Activated T-helper 17 cell treated with anti-CD3 and anti-CD28 coated beads, Interleukin-2, amount 50 U/mL, for 72 hours (primary cell): ENCODE measurements at regions not wholly inside any gene's neighbourhood (a gene's known extent, or its start where the extent isn't known, plus 50 kb on each side); places are given as distances from the start of the nearest gene placed in this dataset.

Experiments
- ATAC-seq: fragments of 150-1000 bp; cut with Tn5 transposase; replicated peaks from 2 replicates; pipeline ENCODE4 v1.10.0; 2021; ENCODE audit warnings: mild to moderate bottlenecking, moderate library complexity
- H3K27ac Mint-ChIP-seq: one replicate; pipeline ENCODE4 v1.8.0; 2022; ENCODE audit warnings: mixed read lengths
- H3K27me3 Mint-ChIP-seq: one replicate; pipeline ENCODE4 v1.8.0; 2022; ENCODE audit warnings: mixed read lengths
- H3K36me3 Mint-ChIP-seq: one replicate; pipeline ENCODE4 v1.8.0; 2022; ENCODE audit warnings: low read depth, mild to moderate bottlenecking, mixed read lengths
- H3K4me1 Mint-ChIP-seq: one replicate; pipeline ENCODE4 v1.8.0; 2022; ENCODE audit warnings: mixed read lengths
- H3K4me3 Mint-ChIP-seq: one replicate; pipeline ENCODE4 v1.8.0; 2022; ENCODE audit warnings: mild to moderate bottlenecking, mixed read lengths
- H3K9me3 Mint-ChIP-seq: one replicate; pipeline ENCODE4 v1.8.0; 2022; ENCODE audit warnings: mixed read lengths

DNA sequence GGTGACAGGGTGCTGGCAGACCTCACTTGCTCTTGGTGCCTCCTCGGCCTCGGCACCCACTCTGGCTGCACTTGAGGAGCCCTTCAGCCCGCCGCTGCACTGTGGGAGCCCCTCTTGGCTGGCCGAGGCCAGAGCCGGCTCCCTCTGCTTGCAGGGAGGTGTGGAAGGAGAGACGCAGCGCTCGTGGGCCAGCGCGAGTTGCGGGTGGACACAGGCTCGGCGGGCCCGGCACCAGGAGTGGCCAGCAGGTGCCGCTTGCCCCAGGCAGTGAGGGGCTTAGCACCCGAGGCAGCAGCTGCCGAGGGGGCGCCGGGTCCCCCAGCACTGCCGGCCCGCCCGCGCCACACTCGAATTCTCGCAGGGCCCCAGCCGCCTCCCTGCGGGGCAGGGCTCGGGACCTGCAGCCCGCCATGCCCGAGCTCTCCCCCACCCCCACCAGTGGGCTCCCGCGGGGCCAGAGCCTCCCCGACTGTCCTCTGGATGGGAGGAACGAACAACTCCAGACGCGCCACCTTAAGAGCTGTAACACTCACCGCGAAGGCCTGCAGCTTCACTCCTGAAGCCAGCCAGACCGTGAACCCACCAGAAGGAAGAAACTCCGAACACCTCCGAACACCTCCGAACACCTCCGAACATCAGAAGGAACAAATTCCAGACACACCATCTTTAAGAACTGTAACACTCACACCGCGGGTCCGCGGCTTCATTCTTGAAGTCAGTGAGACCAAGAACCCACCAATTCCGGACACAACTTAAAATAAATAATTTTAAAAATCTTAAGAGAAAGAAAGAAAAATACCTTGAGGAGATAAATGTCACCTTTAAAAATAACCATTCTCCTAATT lies 311.1 kb upstream of the SLC7A11 start:
- H3K36me3 Mint-ChIP-seq, result no peaks in the 10 kb centered on the region
- H3K4me1 Mint-ChIP-seq, result no peaks in the 10 kb centered on the region
- H3K27me3 Mint-ChIP-seq, result no peaks in the 10 kb centered on the region
- H3K9me3 Mint-ChIP-seq, result no peaks in the 10 kb centered on the region
- no peak overlapping the region for H3K4me3 Mint-ChIP-seq
- ATAC-seq, result no peak
- H3K27ac Mint-ChIP-seq, result no peak overlapping the region

DNA sequence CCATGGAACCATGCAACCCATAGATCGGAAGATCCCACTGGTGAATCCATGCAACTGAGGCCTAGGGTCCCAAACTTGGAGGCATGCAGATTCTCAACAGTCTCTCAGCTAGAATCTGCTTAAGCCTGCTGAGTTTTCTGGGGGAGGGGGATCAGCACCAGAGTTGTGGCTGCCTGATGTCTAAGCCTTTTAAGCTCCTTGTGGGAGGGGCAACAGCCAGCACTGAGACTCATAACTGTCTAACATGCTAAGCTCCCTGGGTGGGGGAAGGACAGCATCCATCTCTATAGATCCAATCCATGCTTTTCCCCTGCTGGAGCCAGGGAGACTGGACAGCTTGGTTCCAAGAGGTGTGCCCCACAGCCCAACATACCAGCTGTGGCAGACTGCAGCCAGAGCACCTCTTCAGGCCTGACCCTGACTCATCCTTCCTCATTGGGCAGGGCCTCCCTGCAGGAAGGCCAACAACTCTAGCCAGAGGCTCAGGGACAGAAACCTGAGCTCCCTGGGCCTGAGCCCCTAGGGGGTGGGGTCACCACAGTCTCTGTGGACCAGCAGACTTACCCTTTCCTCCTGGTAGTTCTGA lies 300.1 kb upstream of the SLC7A11 start:
- no peaks in the 10 kb centered on the region for H3K4me1 Mint-ChIP-seq
- H3K36me3 Mint-ChIP-seq, result no peaks in the 10 kb centered on the region

DNA sequence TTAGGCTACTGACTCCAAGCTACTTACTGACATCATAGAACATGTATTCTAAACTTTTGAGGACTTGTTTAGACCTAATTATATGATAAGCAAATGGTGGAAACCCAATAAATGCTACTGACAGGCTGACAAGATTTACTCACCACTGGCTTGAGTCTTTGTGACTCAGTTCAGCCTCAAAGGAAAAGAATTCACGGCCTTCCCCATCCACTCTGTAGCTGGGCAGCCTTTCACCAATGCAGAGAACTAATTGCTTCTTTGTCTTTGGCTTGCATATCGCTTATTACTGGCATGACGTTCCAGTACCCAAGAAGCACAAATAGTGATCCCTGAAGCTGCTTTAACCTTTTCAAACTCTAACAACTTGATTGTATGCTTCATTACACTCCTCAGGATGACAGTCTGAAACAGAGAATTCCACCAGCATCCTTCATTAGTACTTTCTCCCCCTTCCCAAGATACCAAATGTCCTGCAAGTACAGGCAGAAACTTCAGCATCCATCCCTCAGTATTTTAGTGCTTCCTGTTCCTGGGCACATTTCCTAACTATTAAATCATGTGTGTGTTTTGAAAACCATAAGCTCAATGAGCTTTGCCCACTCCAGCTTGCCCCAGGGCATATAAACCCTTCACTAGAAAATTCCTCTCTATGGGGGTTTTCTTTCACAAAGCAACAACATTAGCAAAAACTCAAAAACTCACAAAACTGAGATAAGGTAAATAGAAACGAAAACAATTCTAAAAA lies 298.1 kb upstream of the SLC7A11 start:
- Mint-ChIP-seq H3K36me3 (no peaks in the 10 kb centered on the region), H3K27ac (no peak overlapping the region), H3K27me3 (no peaks in the 10 kb centered on the region), H3K4me3 (no peak overlapping the region), H3K4me1 (no peaks in the 10 kb centered on the region), H3K9me3 (peaks cover 12% of the 10 kb centered on the region)
- no peak for ATAC-seq

More for the DNA sequence above, 300.1 kb upstream of the SLC7A11 start:
- no peak overlapping the region for H3K4me3 Mint-ChIP-seq
- H3K27ac Mint-ChIP-seq, result no peak overlapping the region
- no peaks in the 10 kb centered on the region for H3K27me3 Mint-ChIP-seq
- ATAC-seq, result no peak
- peaks cover 16% of the 10 kb centered on the region for H3K9me3 Mint-ChIP-seq

DNA sequence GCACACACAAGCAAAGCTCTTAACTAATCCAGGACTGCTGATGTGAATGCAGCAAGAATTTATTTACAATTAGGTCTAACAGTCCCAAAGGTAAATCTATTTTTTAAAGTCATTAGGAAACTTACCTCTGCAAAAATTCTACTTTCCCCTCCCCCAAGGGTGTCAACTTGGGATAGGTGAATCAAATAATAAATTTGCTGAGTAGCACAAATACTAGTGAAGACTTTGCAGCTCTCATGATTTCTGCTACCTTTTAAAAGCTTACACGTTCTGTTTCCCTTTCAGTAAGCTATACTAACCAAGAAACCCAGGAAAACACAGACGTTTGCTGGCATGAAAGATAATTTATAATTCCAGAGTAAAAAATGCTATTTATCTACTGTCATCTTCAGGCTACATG lies 296.6 kb upstream of the SLC7A11 start:
- no peak for ATAC-seq
- Mint-ChIP-seq H3K4me3 (no peak overlapping the region), H3K27me3 (no peaks in the 10 kb centered on the region)

DNA sequence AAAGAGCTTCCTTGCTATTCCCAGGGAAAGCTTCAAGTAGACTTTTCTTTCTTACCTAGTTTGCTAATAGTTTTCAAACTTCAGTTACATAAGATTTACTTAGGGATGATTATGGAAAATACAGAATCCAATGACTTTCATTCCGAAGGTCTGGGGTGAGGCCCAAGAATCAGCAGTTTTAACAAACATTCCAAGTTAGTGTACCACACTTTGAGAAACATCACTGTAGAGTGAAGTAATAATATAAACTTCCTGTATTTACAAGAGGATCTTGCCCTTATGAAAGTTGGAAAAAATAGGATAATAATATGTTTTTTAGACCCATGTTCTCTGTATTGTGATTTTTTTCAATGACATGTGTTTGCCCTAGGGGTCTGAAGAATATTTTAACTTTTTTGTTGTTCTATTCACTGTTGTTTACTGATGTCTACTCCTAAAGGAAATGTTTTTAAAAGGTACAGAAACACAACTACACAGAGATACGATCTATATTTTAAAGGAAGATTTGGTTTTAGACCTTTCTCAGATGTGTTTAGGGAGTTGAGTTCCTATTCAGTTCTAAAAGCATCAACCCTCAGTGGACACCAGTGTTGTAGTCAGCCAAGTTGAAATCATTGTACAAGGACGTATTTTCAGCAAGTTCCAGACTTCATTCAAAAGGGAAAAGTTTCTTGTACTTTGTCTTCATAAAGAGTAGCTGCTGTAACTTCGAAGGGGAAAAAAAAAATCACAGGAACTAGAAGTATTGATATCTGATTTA lies 295.8 kb upstream of the SLC7A11 start:
- Mint-ChIP-seq H3K4me1 (no peaks in the 10 kb centered on the region), H3K4me3 (no peak overlapping the region), H3K27ac (no peak overlapping the region), H3K36me3 (no peaks in the 10 kb centered on the region), H3K27me3 (no peaks in the 10 kb centered on the region), H3K9me3 (peaks cover 3% of the 10 kb centered on the region)
- no peak for ATAC-seq

More for the DNA sequence above, 296.6 kb upstream of the SLC7A11 start:
- Mint-ChIP-seq H3K27ac (no peak overlapping the region), H3K36me3 (no peaks in the 10 kb centered on the region), H3K4me1 (no peaks in the 10 kb centered on the region), H3K9me3 (peaks cover 10% of the 10 kb centered on the region)

DNA sequence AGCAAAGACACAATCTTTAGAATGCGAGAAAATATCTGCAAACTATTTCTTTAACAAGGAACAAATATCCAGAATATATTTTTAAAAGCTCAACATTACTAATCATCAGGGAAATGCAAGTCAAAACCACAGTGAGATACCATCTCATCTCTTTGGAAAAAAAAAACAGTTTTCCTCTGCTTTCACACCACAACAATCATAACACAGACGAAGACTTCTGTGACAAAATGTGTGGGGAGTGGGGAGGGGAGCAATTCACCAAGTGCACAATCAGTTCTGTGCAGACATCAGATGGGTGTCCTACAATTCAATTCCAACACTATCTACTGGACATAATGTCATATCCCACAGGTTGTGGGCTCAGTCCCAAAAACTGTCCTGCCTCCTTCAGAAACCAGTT lies 293.2 kb upstream of the SLC7A11 start:
- Mint-ChIP-seq H3K4me1 (no peaks in the 10 kb centered on the region), H3K27me3 (no peaks in the 10 kb centered on the region)

DNA sequence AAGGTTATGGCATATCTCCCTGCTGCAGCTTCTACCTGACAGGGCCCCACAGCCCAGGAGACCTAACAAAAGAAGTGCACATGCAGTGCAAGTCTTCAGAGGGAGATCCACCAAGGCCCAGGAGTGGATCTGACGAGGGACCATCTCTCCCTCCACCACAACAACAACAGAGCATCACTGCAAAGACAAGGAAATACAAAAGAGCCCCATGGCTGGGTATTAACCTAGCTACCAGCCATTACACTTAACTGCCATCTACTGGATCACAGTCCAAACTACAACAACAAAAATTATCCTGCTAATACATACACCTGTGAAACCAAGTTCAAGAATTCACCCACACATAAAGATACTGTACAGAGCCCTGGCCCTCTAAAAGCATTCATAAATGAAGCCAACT lies 280.2 kb upstream of the SLC7A11 start:
- H3K36me3 Mint-ChIP-seq, result no peaks in the 10 kb centered on the region
- H3K27me3 Mint-ChIP-seq, result no peaks in the 10 kb centered on the region
- no peaks in the 10 kb centered on the region for H3K4me1 Mint-ChIP-seq
- no peaks in the 10 kb centered on the region for H3K9me3 Mint-ChIP-seq
- H3K27ac Mint-ChIP-seq, result no peak overlapping the region
- H3K4me3 Mint-ChIP-seq, result no peak overlapping the region
- ATAC-seq, result no peak

More for the DNA sequence above, 293.2 kb upstream of the SLC7A11 start:
- H3K4me3 Mint-ChIP-seq, result no peak overlapping the region
- no peaks in the 10 kb centered on the region for H3K36me3 Mint-ChIP-seq
- no peak for ATAC-seq
- H3K9me3 Mint-ChIP-seq, result peaks cover 7% of the 10 kb centered on the region
- H3K27ac Mint-ChIP-seq, result no peak overlapping the region

DNA sequence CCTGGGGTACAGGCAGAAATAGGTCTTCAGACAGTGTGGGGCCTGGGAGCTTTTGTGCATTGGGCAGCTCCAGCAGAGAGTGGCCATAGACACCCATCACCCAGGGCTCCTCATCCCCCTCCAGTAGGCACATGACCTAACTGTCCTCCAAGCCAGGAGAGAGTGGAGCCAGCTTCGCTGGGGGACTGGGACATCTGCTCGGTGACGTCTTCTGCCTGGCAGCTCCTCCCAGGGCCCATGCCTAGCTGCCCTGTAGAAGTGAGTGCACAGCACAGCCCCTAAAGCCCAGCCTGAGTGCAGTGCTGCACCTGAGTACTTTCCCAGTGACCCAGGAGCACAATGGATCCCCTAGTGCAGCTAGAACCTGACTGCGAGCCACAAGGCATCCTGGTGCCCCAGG lies 279.7 kb upstream of the SLC7A11 start:
- no peak for ATAC-seq
- Mint-ChIP-seq H3K4me1 (no peaks in the 10 kb centered on the region), H3K9me3 (no peaks in the 10 kb centered on the region), H3K27me3 (no peaks in the 10 kb centered on the region), H3K4me3 (no peak overlapping the region), H3K27ac (no peak overlapping the region), H3K36me3 (no peaks in the 10 kb centered on the region)

DNA sequence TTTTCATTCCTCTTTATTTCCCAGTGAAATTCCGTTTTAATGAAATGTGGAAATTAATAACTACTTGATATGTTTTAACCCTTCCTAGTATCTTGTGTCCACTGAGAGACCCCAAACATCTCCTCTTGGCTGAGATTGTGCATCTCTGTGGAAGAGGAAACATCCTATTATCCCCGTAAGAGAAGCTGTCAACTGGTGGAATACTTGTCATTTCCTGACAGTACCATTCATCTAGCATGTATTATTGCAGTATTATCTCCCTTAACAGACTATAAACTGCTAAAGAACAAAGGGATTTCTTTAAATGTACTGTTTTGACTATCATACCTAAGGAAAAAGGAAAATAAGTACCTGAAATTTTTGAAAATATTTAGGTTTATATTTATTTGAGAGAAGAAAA lies 277.3 kb upstream of the SLC7A11 start:
- no peaks in the 10 kb centered on the region for H3K36me3 Mint-ChIP-seq
- no peaks in the 10 kb centered on the region for H3K4me1 Mint-ChIP-seq
- no peaks in the 10 kb centered on the region for H3K9me3 Mint-ChIP-seq
- no peaks in the 10 kb centered on the region for H3K27me3 Mint-ChIP-seq
- H3K4me3 Mint-ChIP-seq, result no peak overlapping the region
- ATAC-seq, result no peak
- no peak overlapping the region for H3K27ac Mint-ChIP-seq

DNA sequence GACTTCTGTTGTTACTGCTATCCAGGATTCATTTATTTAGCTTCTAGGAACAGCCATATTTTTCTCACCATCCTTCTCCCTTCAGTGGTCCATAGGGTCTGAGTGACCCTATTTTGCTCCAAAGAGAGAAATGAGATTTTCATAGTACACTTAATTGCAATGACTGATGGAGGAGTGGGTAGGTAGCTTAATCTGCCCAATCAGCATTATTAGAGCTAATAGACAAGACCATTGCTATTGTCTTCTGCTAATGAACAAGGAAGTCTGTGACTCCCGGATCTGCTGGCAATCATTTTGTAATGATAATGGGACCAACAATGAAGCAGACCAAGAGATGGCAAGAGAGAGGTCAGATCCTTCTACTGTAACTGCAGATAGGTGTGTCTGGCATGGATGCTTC lies 271.4 kb upstream of the SLC7A11 start:
- no peak overlapping the region for H3K4me3 Mint-ChIP-seq
- no peaks in the 10 kb centered on the region for H3K36me3 Mint-ChIP-seq
- no peaks in the 10 kb centered on the region for H3K4me1 Mint-ChIP-seq
- no peak overlapping the region for H3K27ac Mint-ChIP-seq
- H3K9me3 Mint-ChIP-seq, result peaks cover 4% of the 10 kb centered on the region
- no peak for ATAC-seq
- H3K27me3 Mint-ChIP-seq, result peaks cover 5% of the 10 kb centered on the region

DNA sequence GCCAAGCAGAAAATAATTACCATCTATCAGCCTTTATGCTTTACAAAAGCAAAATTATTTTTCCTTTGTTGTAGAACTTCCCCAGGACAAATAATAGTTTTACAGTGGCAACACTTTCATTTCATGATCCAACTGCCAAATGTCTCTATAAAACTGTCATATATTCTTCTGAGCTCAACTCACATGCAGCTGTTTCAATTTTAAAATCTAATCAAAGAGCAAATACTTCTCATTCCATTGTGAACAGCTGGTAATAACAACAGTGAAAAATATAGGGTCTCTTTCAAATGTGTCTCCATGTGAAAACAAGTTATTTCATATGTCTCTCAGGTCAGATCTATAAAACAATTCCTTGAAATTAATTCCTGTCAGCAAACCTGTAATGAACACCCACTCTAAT lies 270.6 kb upstream of the SLC7A11 start:
- Mint-ChIP-seq H3K4me1 (no peaks in the 10 kb centered on the region), H3K9me3 (peaks cover 4% of the 10 kb centered on the region), H3K4me3 (no peak overlapping the region), H3K27ac (no peak overlapping the region), H3K27me3 (peaks cover 5% of the 10 kb centered on the region), H3K36me3 (no peaks in the 10 kb centered on the region)
- ATAC-seq, result no peak

DNA sequence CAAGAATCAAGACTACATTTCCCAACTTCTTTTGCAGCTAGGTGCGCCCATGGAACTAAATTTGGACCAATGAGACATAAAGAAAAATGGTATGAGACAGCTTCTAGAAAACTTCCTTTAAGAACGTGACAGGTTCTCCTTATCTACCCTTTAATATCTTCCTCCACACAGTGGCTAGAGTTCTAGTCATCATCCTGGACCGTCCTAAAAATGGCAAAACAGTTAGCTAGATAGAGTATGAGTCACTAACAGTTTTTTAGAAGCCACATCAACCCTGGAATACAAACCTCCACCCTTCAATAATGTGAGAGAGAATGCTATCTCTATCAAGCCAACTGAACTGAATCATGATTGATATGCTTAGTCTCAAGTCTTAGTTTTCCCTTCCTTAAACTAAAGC lies 267.9 kb upstream of the SLC7A11 start:
- H3K36me3 Mint-ChIP-seq, result no peaks in the 10 kb centered on the region
- H3K4me3 Mint-ChIP-seq, result no peak overlapping the region
- H3K27ac Mint-ChIP-seq, result no peak overlapping the region

DNA sequence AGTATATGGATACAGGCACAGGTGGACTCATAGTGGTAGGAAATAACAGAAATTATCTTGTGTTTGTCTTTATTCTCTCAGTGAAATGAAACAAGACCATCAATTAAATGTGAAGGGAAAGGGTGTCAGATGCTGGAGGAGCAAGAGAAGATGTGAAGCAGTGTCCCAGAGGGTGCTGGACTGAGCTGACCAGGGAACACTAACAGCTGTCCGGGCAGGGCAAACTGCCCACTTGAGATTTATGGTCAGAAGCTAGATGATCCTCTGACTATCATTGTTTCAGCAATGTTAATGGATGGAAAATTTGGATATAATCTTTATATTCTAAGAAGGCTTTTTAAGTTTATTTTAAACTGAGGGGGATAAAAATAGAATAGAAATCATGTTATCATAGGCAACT lies 267.2 kb upstream of the SLC7A11 start:
- Mint-ChIP-seq H3K4me1 (no peaks in the 10 kb centered on the region), H3K27me3 (peaks cover 5% of the 10 kb centered on the region), H3K27ac (no peak overlapping the region), H3K36me3 (no peaks in the 10 kb centered on the region), H3K9me3 (peaks cover 14% of the 10 kb centered on the region), H3K4me3 (no peak overlapping the region)
- ATAC-seq, result no peak

More for the DNA sequence above, 267.9 kb upstream of the SLC7A11 start:
- Mint-ChIP-seq H3K4me1 (no peaks in the 10 kb centered on the region), H3K27me3 (peaks cover 5% of the 10 kb centered on the region), H3K9me3 (peaks cover 14% of the 10 kb centered on the region)
- no peak for ATAC-seq

DNA sequence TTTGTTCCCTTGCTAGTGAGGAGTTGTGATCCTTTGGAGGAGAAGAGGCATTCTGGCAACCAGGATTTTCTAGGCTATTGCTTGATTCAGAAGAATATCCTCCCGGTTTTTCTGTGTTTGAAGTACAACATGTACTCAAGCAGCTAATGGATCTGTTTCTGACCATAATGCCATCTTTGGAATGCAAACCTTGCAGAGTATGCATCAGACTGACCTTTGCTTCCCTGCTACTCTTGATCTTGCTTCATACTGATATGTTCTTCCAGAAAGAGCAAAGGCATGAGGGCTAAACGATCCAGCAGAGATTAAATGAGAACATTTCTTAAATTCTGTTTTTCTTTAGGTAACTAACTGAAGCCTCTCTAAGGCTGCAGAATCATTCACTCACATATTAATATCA lies 265.4 kb upstream of the SLC7A11 start:
- H3K27ac Mint-ChIP-seq, result no peak overlapping the region
- ATAC-seq, result no peak
- H3K4me1 Mint-ChIP-seq, result no peaks in the 10 kb centered on the region
- peaks cover 14% of the 10 kb centered on the region for H3K9me3 Mint-ChIP-seq
- H3K4me3 Mint-ChIP-seq, result no peak overlapping the region
- no peaks in the 10 kb centered on the region for H3K36me3 Mint-ChIP-seq
- peaks cover 5% of the 10 kb centered on the region for H3K27me3 Mint-ChIP-seq
